ENCODE measurements at regions not wholly inside any gene's neighbourhood (a gene's known extent, or its start where the extent isn't known, plus 50 kb on each side); places are given as distances from the start of the nearest gene placed in this dataset.
"Not testable (repeated sequence)": the region's sequence is repeated elsewhere in the genome, so short reads cannot be mapped to it uniquely, and the experiment has no call there.

DNA sequence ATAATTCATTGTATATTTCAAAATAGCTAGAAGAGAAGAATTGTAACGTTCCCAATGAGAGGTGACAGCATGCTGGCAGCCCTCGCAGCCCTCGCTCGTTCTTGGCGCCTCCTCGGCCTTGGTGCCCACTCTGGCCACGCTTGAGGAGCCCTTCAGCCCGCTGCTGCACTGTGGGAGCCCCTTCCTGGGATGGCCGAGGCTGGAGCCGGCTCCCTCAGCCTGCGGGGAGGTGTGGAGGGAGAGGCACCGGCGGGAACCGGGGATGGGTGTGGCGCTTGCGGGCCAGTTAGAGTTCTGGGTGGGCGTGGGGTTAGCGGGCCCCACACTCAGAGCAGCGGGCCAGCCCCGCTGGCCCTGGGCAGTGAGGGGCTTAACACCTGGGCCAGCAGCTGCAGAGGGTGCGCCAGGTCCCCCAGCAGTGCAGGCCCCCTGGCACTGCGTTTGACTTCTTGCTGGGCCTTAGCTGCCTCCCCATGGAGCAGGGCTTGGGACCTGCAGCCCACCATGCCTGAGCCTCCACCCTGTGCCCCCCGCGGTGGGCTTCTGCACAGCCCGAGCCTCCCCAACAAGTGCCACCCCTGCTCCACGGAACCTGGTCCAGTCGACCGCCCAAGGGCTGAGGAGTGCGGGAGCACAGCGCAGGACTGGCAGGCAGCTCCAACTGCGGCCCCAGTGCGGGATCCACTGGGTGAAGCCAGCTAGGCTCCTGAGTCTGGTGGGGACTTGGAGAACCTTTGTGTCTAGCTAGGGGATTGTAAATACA is 437.7 kb downstream of the NAP1L3 start:
- TF ChIP-seq, protein P1, sequence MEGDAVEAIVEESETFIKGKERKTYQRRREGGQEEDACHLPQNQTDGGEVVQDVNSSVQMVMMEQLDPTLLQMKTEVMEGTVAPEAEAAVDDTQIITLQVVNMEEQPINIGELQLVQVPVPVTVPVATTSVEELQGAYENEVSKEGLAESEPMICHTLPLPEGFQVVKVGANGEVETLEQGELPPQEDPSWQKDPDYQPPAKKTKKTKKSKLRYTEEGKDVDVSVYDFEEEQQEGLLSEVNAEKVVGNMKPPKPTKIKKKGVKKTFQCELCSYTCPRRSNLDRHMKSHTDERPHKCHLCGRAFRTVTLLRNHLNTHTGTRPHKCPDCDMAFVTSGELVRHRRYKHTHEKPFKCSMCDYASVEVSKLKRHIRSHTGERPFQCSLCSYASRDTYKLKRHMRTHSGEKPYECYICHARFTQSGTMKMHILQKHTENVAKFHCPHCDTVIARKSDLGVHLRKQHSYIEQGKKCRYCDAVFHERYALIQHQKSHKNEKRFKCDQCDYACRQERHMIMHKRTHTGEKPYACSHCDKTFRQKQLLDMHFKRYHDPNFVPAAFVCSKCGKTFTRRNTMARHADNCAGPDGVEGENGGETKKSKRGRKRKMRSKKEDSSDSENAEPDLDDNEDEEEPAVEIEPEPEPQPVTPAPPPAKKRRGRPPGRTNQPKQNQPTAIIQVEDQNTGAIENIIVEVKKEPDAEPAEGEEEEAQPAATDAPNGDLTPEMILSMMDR (IDR thresholded peaks at IDR 0.05), result not testable (repeated sequence)
- TF ChIP-seq POLR2A (IDR thresholded peaks at IDR 0.05), result not testable (repeated sequence)

All from breast epithelium (tissue), 3 donors.